Mucosa of rectum (tissue), 2 donors: ENCODE measurements at regions not wholly inside any gene's neighbourhood (a gene's known extent, or its start where the extent isn't known, plus 50 kb on each side); places are given as distances from the start of the nearest gene placed in this dataset.

ENCODE experiments used
- H3K27ac ChIP-seq, 2 donors: one replicate each; pipeline ENCODE4 v1.7.0; 2013; ENCODE audit warnings: inconsistent platforms in 2 of 2, low read depth in 2 of 2, low read length in 2 of 2
- H3K27me3 ChIP-seq, 2 donors: one replicate each; pipeline ENCODE4 v1.7.0; 2013; ENCODE audit warnings: low read length in 2 of 2; ENCODE audit not compliant: control insufficient read depth in 2 of 2, insufficient read depth in 2 of 2
- H3K36me3 ChIP-seq, 2 donors: one replicate each; pipeline ENCODE4 v1.7.0; 2013; ENCODE audit warnings: low read length in 2 of 2; ENCODE audit not compliant: control insufficient read depth in 2 of 2, insufficient read depth in 2 of 2
- H3K4me1 ChIP-seq, 2 donors: one replicate each; pipeline ENCODE4 v1.7.0; 2013; ENCODE audit warnings: low read length in 2 of 2, mild to moderate bottlenecking in 1 of 2; ENCODE audit not compliant: control insufficient read depth in 2 of 2, insufficient read depth in 2 of 2
- H3K4me3 ChIP-seq, 2 donors: one replicate each; pipeline ENCODE4 v1.7.0; 2013; ENCODE audit warnings: low read length in 2 of 2
- H3K9ac ChIP-seq, 2 donors: one replicate each; pipeline ENCODE4 v1.7.0; 2013; ENCODE audit warnings: low read length in 2 of 2, low read depth in 1 of 2, mild to moderate bottlenecking in 1 of 2
- H3K9me3 ChIP-seq, 2 donors: one replicate each; pipeline ENCODE4 v1.7.0; 2013; ENCODE audit warnings: low read length in 2 of 2; ENCODE audit not compliant: control insufficient read depth in 2 of 2
- donor health status: healthy.
- donor health status: Normal muscosa, but diverticular disease.

- Histone ChIP-seq H3K27me3 (no peaks in the 10 kb centered on the region), H3K4me1 (peaks cover 10 to 28% of the 10 kb centered on the region in 2 donors), H3K9me3 (no peaks in the 10 kb centered on the region), H3K4me3 (peak overlapping the region in 1 of 2 donors; percentile 49), H3K27ac (peak overlapping the region; percentile 85 to 86), H3K9ac (peak overlapping the region; percentile 7 to 38), H3K36me3 (no peaks in the 10 kb centered on the region)
Observed at GRCh38 chr4:53645108-53645507, 53.8 kb upstream of the LNX1 start.

- peaks cover 10 to 23% of the 10 kb centered on the region in 2 donors for H3K4me1 ChIP-seq
- no peaks in the 10 kb centered on the region for H3K27me3 ChIP-seq
- H3K9me3 ChIP-seq, result no peaks in the 10 kb centered on the region
- H3K36me3 ChIP-seq, result no peaks in the 10 kb centered on the region
- peak overlapping the region; percentile 7 to 38 for H3K9ac ChIP-seq
- H3K4me3 ChIP-seq, result peak overlapping the region in 1 of 2 donors; percentile 49
- peak overlapping the region; percentile 85 to 86 for H3K27ac ChIP-seq
Observed at GRCh38 chr4:53644607-53645006, 53.3 kb upstream of the LNX1 start.
